NCI-H446 (cell line): ENCODE measurements at regions not wholly inside any gene's neighbourhood (a gene's known extent, or its start where the extent isn't known, plus 50 kb on each side); places are given as distances from the start of the nearest gene placed in this dataset.

Experiments
- DNase-seq, 2 experiments: peaks; one replicate each; lab custom pipeline; 2025; lab: John Stamatoyannopoulos, UW

DNA sequence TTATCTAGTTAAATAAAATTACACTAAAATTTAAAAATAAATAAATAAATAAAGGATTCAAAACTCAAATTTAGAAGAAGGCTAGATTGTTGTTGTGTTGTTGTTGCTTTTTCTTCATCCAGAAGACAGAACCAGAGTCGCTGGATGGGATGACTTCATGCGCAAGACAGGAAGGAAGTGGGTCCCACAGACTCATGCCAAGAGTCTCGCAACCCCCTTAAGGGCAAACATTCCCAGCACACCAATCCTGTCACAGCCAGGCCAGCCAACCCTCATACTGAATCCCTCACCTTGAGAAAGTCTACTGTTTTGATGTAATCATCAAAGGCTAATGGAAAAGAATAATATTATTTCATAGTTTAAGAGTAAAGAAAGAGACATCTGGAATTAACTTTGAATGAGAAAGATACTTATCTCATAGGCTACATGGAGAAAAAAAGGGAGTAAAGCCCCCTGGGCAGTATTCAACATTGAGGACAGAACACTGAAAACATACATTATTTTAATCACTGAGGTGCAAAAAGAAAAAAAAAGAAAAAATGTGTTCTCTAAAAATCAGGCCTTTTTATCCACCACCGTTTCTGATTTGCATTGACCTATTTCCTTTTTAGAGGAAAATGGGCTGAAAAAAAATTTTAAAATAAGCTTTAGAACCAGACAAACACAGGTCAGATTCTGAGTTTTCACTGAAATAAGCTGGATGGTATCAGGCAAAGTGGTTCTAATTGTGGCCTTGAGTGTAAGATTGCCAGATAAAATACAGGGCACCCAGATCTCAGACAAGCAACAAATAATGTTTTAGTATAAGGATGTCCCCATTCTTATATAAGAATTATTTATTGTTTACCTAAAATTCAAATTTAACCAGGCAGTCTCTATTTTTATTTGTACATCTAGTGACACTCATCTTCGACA, 826.5 kb downstream of the TNS3 start:
- DNase-seq = no peak

DNA sequence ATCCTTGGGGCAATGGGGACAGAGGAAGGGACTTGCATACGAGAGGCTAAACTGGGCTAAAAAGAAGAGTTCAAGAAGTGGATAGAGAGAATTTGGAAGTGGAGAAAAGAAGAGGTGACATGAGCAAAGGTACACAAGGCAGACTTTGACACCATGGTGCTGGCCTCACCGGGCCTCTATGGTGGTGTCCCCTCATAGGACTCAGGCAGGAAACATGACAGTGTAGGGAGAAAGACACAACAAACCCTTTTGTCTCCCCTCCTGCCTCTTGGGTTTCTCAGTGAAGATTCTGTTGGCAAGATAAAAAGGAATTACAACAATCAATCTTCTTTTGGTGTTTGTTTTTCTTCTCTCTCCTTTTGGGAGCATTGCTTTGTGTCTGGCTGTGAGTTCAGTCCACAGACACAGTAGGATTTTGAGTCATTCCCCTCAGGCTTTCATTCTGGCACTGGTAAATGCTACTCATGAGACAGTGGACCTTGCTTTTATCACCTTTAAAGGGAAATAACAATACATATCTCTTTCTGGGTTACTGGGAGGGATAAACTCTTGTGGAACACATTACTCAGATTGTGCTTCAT, 827.7 kb downstream of the TNS3 start:
- DNase-seq = no peak

DNA sequence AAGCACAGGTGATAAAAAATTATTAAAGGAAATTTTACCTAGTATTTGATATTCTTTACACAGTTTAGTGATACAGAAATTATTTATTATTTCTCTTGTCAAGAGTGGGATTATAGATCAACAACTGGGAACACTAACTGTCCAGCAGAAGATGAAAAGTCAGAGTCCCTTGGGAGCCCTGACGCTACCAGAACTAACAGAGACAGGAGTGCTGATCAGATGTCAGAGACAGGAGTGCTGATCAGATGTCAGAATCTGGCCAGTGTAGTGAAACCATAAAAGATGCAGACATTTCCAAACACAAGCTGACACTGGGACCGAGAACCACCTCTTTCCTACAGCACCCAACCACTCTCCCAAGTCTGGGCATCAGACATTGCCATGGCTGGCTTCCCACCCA, 828.2 kb downstream of the TNS3 start:
- DNase-seq = no peak

DNA sequence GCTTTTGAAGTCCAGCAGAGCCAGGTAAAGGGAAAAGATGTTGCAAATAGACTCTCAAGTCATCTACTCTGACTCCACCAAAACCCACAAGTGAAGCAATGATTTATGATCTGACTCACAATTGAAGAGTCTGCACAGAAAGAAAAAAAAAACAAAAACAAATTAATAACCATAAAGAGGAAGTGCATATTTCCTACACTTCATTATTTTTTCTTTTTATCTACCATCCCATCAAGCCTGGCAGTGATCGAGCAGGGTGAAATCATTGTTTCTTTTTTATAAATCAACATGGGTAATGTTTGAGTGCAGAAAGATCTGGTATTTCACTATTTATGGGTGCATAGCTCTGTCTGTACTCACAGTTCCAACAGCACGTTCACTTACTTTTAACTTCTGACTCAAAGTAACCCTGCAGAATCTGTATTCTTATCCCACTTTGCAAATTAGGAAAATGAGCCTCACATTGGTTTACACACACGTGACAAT, 829.0 kb downstream of the TNS3 start:
- DNase-seq = no peak

DNA sequence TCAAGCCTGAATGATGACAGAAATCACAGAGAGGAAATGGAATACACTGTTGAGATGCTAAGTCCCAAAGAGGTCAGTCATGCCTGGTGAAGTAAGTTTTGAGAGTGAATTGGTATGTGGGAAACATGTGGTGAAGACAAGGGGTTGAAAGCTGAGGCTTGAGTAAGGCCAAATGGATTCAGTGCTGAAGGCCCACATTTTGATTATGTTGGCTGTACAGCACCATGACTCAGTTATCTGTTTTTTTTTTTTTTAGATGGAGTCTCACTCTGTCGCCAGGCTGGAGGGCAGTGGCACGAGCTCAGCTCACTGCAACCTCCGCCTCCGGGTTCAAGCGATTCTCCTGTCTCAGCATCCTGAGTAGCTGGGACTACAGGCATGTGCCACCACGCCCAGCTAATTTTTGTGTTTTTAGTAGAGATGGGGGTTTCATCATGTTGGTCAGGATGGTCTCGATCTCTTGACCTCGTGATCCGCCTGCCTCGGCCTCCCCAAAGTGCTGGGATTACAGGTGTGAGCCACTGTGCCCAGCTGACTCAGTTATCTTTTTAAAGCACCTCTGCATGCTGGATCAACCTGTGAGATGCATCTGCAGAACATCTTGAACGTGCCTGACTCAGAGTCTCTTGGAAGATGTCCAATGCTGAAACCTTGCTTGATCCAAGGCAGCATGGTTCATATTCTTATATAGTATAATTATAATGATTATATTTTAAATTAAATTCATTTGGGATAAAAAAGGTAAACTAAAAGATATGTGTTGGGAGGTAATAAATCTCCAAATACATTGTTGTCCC, 829.8 kb downstream of the TNS3 start:
- peak in 1 of 2 experiments; percentile 17 for DNase-seq

DNA sequence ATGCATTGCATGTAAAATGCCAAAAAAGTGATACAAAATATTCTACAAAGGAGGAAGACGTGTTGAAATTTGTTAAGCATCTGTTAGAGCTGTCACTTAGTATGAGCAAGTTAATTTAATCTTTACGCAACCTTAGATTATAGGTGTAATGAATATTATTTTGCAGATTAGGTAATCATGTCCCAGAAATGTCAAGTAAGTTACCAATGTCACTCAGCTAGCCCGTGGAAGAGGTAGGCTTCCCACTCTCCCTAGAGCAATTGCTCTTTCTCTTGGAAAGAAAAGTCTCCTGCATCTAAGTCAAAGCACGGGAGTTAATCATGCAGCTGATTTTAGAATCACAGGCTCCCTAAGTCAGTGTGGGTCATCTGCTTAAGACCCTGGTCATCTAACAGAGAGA, 830.4 kb upstream of the IGFBP3 start:
- DNase-seq = no peak

DNA sequence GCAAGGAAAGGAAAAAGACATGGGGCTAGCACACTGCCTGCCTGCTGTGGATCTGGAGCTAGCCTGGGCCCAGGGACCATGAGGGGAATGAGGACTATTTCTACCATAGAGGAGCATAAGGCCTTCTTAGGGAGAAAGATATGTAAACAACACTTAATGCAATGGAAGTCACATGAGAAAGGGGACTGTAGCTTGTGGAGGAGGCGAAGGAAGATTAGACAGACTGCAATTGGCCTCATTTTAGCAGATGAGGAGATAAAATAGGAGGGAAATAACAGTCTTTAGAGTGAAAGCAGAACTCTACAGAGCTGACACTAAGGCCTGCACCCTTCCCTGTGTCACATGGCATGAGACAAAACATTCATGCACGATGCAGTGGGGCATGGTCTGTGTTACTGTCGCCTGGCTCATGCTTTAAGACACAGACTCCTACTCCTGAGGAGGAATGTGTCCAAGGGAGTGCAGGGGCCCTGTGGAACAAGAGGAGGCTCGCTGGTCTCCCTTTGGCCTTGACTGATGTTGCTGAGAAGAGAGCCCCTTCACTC, 829.3 kb upstream of the IGFBP3 start:
- no peak for DNase-seq

DNA sequence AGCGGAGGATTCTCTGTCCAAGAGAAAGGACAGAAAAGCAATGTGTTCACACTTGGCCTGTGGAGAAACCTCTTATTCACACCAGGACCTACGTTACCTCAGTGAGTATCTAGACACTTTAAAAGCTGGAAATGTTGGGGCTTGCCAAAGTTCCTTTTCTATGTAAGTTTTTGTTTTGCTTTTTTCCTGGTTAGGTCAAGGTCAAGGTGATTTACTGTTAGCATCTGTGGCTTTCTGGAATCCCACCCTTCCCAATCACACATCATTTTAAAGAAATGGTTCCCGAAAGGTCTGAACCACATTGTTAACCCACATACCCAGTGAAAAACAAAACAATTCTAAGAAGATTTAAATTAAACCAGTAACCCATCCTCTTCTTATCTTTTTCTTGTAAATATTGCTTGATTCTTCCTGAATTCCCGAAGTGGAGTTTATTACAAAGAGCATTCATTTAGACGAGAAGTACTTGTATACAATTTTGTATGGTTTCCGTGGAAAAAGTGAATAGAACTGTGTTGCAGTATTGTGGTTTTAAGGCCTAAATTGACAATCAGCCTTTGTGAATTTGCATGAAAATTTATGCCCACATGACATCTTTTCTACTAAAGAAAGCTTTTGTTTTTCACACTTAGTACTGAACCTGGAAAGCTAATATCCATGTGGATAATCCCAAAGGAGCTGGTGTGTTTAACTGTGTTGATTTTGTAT, 827.0 kb upstream of the IGFBP3 start:
- DNase-seq = no peak

DNA sequence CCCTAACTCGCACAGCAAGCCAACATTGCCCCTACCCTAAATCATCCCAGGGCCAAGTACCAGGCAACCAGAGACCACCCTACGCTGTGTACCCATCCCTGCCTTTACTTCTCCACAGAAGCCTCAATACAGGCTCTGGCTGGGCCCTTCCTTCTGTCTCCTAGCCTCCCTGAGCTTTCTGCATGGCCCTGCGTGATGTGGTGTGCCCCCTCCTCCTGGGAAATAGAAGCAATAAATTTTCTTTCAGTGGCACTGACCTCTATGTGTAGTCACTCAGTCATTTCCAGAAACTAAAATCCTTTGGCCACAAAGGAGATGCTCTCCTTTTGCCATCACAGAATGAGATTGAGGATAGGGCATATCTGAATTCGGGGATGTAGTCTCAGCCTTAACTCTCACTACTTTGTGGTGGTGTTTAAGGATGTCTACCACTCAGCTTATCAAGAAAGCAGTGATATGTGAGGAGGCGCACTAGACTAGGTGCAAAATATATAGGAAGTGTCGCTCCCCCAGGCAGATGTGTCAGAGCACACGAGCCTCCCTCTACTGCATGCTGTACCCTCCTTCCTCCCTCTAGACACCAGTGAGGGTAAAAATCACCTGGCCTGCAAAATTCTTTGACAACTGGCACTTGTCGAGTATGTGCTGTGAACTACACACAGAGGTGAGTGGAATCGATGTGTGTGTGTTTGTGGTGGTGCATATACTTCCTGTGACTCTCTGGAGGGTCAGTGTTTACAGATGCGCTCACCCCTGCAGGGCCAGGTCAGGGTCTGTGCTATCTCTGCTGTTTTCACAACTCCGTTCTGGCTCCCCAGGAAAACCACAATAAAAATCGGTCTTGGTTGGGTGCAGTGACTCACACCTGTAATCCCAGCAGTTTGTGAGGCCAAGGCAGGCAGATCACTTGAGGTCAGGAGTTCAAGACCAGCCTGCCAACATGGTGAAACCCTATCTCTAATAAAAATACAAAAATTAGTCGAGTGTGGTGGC, 825.9 kb upstream of the IGFBP3 start:
- no peak for DNase-seq

DNA sequence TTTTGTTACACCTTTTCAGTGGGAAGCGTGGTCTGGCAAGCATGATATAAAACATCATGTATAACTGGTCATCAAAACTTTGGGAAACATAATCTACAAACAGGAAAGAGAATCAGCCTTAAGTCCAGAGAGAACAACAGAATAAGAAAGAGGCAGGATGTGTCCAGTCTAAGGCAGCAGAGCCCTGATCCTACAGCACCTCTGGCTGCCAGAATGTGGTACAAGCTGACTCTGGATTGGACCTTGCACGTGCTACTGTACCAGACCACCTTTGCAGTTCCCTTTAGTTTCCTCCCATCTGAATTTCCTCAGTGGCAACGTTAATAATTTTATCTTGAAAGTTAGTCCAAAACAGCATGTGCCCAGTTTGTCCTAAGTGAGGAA, 824.6 kb upstream of the IGFBP3 start:
- DNase-seq = no peak

DNA sequence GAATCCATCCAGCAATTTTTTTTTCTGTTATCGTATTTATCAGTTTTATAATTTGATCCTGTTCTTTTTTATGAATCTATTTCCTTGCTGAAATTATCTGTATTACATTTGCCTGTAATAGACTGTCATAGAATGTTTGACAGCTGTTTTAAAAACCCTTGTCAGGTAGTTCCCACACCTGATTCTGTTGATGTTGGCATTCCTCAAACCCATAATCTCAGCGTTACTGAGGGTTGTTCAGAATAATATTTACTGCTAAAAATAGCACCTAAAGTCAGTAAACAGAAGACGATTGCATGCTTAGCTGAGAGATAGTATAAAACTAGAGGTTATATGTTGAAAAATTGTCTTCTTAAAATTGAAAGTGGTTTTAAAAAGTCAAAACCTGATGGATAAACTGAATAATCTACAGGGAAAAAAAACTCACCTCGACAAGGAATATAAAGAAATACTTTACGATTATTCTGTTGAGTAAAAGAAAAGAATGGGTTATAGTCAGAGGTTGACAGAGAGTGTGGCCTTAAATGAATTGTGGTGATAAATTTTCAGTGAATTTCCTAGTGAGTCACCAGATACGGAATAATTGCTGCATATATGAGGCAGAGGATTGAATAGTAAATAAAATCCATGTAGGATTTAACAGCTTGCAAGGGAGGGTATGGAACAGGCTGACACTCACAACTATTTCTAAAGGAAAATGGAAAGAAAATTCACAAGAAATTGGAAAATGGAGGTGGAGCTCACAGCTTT, 824.1 kb upstream of the IGFBP3 start:
- DNase-seq = no peak

DNA sequence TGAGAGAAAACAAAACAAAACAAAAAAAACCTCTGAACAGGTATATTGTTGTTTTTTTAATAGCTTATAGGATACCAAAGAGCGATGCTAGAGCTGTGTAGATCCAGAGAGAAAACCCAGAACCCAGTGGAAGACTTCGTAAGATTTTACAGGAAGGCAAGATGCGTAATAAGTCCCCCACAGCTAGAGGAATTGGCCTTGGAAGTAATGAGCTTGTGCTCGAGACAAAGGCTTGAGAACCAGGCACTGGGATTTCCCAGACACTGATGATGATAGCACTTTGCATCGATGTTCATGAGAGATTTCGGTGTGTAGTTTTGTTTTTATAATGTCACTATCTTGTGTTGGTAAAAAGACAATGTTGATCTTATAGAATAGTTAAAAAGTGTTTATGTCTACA, 821.5 kb upstream of the IGFBP3 start:
- DNase-seq = no peak

DNA sequence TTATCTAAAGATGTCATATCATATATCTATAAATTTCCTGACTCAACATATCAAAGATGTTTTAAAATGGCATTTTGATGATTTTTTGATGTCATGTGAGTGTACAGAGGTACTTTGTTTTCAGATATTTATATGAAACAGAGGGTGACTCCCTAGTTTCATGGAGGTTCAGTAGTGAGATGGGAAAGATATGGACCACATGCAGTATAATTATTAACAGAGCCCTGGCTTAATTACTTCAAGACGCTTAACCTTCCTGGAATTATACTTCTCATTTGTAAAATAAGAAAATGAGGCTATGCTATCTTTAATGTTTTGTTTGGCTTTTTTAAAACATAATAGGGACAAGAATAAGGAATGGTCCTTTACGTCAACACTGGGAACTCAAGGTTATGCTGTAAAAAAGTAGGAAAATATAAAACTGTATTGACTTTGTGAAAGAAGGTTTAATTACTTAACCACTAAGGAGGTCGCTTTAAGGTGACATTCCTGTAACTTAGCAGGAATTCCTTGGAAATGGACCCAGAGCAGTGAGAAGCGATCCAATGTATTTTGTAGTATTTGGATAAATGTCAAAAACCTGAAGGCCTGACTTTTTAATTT, 821.0 kb upstream of the IGFBP3 start:
- DNase-seq = no peak

DNA sequence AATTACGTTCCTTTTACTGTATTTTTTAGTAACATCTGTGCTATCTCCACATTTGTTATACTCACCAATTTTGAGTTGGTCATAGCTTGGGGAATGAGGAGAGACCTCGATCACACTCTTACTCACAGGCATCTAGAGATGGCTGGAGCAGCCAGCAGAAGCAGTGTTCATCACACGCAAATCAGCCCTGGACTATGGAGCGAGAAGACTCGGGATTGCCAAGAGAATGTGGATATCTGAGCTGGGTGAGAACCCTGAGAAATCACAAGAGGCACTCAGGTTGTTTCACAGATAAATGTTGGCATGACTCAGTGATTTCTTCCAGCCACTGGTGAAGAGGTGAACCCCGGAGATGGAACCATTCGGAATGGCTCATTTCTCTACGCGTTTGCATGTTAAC, 820.1 kb upstream of the IGFBP3 start:
- DNase-seq = no peak

DNA sequence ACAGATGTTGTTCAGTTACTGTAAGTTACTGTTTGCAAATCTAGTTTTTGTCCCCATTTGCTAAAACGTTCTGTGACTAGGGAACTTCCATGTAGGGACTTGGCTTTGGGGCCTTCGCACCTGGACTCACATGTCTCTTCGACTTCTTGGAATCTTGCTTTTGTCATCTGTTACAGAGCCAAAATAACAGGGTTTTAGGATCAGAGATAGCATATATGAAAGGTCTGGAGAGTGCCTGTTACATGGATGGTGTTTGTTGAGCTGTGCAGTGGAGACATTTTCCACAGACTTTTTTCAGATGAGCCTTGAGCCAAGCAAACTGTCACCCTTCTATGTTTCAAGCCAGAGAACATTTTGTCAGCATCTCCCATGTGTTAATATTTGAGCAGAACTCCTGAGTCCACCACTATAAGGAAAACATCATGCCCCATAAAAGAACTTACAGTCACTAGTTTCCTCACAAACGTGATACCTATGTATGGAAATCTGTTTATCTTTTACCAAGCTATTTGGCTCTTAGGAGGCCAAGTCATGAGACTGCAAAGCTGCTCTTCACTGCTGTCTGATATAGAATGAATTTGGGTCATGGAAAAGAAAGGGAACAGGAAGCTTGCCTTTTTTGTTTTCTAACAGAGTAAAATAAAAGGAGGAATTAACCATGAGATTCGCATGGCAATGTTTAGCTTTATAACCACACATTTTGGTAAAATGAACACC, 818.6 kb upstream of the IGFBP3 start:
- no peak for DNase-seq

DNA sequence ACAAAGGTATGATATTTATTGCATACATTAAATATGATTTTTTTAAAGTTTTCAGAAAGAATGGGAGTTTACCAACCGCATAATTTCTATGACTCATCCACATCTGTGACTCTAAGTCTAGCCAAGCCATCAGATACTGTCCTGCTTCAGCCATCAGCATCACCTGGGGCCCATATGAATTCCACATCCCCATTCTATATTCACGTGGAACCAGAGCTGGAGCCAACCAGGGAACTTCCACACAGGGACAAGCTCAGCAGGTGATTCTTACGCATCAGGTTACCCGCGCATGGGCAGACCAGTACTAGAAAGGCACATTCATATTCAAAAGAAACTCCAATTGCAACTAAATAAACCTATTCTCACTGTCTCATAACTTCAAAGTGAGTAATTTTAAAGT, 817.7 kb upstream of the IGFBP3 start:
- no peak for DNase-seq

DNA sequence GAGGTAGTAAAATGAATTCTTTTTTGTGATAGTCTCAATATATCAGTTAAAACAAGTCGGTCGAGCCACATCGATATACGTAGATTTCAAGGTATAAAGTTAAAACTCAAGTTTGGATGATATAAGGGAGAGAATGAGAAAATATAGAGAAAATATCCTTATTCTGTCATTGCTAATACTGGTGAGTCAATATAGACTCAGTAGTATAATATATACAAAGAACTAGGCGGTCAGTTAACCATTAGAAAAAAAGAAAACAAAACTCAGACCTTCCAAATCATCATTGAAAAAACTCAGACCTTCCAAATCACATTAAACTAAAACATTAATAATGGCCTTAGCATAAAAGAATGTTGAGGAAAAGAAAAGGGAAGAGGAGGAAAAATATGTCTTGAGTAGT, 817.1 kb upstream of the IGFBP3 start:
- no peak for DNase-seq

DNA sequence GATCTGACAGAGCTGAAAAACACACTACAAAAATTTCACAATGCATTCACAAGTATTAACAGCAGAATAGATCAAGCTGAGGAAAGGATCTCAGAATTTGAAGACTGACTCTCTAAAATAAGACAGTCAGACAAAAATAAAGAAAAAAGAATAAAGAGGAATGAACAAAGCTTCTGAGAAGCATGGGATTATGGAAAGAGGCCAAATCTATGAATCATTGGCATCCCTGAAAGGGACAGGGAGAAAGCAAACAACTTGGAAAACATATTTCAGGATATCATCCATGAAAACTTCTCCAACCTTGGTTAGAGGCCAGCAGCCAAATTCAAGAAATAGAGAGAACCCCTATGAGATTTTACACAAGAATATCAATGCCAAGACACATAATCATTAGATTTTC, 804.8 kb upstream of the IGFBP3 start:
- DNase-seq = peak in 1 of 2 experiments; percentile 23

DNA sequence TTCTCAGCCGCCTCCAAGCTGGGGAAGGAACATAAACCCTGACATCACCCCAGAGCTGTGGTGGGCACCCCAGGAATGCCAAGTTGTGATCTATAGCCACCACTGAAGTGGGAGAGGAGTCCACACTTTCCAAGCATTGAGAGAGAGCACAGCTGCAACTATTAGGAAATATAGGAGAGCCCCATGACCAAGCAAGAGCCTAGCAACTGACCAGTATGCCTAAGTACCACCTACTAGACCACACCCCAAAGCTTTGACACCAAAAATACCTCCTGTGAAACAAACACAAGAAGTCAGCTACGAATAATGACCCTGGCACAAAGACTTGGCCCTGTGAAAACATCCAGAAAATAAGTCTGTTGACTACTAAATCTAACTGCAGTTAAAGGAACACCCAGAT, 804.1 kb upstream of the IGFBP3 start:
- no peak for DNase-seq
